HG03565 (cell line): ENCODE measurements at regions not wholly inside any gene's neighbourhood (a gene's known extent, or its start where the extent isn't known, plus 50 kb on each side); places are given as distances from the start of the nearest gene placed in this dataset.

Source experiments
- ATAC-seq: cut with Tn5 transposase; IDR thresholded peaks from one replicate; pipeline ENCODE4 v1.9.1; 2021; ENCODE audit warnings: mild to moderate bottlenecking, moderate library complexity; ENCODE audit not compliant: unreplicated experiment

DNA sequence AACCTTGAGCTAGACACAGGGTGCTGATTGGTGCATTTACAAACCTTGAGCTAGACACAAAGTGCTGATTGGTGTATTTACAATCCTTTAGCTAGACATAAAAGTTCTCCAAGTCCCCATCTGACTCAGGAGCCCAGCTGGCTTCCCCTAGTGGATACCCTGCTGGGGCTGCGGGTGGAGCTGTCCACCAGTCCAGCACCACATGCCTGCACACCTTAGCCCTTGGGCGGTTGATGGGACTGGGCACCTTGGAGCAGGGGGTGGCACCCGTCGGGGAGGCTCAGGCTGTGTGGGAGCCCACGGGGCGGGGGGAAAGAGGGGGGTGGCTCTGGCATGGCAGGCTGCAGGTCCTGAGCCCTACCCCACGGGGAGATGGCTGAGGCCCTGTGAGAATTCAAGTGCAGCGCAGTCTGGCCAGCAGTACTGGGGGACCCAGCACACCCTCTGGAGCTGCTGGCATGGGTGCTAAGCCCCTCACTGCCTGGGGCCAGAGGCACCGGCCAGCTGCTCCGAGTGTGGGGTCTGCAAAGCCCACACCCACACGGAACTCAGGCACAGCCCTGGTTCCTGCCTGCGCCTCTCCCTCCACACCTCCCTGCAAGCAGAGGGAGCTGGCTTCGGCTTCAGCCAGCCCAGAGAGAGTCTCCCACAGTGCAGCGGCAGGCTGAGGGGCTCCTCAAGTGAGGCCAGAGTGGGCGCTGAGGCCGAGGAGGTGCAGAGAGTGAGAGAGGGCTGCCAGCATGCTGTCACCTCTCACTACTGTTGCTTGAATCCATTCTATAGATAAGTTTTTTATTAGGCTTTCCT is 369.8 kb upstream of the SMIM30 start:
- no peak for ATAC-seq

DNA sequence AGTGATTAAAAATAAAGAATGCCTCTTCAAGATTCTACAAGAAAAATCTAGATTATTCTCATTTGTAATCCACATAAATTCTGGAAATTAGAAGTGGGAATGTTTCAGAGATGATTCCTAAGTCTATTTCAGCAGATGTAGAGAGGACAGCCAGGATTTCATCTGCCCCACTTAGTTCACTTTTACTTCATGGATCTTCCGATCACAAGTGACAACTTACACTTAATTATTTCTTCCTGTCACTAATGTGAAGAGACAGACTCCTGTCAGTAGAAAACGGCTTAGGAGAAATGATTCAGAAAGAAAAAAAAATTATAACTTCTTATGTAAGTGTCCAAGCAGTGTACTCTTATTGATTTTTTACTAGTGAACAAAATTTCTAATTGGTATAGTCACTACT is 368.2 kb upstream of the SMIM30 start:
- no peak for ATAC-seq

DNA sequence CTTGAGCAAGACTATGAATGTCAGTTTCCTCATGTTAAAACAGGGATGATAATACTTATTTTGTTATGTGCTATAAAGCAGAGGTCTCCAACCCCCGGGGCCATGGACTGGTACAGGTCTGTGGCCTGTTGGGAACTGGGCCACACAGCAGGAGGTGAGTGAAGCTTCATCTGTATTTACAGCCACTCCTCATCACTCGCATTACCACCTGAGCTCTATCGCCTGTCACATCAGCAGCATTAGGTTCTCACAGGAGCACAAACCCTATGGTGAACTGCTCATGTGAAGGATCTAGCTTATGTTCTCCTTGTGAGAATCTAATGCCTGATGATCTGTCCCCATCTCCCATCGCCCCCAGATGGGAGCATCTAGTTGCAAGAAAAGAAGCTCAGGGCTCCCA is 365.3 kb upstream of the SMIM30 start:
- no peak for ATAC-seq

DNA sequence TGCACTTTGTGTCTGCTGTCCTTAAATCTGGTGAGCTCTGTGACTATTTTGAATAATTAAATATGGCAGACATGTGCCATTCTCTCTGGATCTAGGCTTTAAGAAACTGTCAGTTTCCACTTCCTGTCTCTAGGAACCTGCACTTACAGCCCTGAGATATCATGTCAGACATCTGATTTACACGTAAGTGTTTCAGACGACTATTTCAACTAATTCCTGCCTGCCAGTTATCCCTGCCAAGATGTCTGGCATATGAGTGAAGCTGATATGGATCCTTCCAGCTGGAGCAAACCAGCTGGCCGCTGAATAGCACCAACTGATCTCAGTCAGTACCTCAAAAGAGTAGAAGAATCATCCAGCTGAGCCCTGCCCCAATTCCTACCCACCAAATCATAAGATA is 362.2 kb upstream of the SMIM30 start:
- no peak for ATAC-seq

DNA sequence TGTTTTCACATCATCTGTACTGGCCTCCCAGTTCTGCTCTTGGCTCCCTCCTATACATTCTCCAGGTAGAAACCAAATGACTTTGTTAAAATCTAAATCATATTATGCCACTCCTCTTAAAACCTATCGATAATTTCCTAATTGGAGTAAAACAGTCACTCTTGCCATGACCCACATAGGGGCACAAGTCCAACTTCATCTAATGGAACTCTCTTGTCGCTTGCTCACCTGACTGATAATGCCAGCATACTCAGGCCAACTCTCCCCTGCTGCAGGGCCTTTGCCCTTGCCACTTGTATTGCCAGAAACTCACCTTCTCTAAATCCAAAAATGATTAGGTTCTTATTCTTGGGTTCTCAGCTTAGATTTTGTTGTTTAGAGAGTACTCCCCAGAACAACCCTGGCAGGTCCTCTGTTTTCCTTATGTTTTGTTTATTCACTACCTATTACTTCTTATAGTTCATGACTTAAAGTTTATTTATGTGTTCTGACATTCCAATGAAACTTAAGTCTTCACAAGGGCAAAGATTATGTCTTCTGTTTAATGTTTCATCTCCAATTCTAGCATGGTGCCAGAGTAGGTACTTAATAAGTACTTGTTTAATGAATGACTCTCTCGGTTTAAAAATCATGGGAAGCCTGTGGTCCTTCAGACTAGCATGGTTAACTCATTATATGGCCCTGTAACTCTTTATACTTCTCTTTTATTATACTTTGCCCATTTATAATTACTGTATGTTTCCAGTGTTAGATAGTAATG is 345.9 kb upstream of the SMIM30 start:
- ATAC-seq: no peak

DNA sequence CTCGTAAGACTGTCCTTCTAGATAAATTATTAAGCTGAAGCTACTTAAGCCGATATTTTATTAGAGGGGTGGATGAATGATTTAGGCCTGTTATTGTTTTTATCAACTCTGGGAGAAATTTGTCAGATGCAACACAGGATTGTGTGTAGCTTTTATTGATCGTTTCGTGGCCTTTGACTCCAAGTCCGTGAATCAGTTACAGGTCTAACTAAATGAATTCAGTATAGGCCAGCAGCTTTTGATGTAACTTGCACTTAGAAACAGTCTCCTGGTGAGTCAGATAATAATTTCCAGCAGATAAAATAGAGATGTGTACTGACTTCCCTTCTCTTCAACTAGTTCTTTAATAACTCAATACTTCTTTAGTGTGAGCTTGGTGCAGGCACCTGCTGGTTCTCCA is 341.7 kb upstream of the SMIM30 start:
- ATAC-seq: no peak

DNA sequence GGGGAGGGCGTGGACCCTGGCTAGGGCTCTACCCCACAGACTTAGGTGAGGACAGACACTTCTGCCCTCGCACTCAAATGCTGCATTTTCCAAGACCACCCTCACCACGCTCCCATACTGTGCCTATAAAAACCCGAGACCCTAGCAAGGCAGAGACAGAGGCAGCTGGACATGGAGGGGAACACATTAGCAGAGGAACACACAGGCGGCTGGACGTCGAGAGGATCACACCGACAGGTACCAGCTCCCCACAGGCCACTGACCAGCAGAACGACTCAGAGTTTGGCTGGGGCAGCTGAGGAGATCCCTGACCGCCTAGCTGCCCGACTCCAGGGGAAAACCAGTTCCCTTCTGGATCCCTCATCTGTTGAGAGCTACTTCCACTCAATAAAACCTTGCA is 338.2 kb upstream of the SMIM30 start:
- ATAC-seq: no peak

DNA sequence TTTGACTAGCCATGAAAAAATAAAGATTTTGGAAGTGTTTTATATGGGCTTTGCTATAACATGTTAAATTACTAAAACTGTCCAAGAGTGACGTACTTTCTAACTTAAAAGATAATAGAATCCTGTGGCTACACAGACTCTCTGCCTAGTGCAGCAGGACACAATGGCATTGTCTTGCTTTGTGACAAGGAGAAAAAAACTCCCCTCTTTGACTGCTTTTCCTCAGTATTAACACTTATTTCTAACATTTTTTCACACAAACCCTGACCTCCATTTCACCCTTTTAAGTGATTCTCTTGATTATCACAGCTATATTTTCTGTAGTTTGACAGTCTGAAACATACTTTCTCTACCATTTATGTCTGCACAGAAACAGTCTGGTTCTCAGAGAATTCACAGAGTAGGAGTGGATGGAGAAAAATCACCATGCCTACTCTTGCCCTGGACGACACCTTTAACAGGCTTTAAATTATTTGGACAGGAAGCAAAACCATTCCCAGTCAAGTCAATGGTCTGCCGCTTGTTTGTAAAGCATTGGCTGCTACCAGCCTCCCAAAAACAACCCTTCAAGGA is 336.3 kb upstream of the SMIM30 start:
- ATAC-seq: no peak

DNA sequence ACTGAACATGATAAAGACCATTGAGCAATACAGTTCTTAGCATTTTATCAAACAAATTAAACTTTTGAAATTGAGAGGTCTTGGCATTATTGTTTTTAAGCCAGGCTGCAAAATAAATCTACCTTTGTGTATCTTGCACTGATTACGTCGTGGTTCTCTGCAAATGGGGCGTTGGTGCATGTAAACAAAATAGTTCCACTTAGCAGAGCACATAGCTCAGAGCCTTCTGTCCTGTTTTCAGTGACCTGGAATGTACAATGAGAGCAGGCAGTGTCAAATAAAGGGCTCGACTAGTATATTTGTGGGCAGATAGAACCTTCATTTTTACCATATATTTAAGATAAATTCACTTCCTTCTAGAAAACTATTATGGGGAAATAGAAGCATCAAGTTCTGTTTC is 333.9 kb upstream of the SMIM30 start:
- no peak for ATAC-seq

DNA sequence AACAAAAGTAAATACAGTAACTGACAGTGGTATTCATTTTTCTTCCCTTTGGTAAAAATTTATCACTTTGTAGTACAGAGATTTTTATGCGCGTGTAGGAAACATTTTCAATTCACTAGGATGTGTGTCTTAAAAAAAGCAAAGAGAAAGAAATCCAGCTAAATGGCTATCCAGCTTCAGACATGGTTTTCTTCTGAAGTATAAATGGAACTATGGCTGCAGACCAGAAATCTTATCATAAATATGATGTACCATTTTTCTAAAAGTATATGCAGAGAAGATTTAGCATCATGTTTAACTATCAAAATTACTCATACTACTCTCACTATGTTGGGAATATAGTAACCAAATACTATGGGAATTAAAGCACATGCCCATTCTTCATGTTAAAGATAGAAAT is 328.4 kb upstream of the SMIM30 start:
- no peak for ATAC-seq

DNA sequence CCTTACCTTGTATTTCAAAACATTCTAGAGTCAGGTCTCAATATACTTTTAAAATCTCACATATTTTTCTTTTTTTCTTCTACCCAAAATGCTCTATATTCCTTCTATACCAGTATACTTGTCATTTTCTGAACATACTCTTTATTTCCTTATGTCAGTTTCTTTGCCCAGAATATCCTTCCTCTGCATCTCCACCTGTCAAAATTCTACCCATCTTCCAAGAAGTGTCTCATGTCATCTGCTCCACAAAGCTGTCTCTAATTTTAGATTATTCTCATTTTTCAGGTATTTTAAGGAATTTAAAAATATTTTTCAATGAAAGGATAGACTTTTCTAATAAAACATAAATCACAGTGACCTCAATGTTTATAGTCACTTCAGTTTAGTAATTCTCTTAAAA is 328.0 kb upstream of the SMIM30 start:
- no peak for ATAC-seq

DNA sequence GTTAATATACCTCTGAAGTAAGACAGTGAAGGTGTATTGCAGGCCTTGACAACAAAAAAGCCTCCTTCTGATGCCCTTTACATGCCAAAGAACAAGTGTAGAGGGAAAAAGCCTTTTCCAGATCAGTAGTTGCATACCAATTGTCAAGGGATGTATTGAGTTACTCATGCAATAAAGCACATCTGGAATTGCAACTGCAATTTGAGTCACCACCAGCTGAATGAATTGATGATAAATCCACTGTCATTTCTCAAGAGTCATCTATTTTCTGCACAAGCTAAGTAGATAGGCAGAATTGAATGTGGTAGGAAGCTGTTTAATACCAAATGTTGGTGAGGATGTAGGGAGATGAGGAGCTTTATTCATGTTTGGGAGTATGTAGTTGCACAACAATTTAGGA is 325.9 kb upstream of the SMIM30 start:
- ATAC-seq: no peak

DNA sequence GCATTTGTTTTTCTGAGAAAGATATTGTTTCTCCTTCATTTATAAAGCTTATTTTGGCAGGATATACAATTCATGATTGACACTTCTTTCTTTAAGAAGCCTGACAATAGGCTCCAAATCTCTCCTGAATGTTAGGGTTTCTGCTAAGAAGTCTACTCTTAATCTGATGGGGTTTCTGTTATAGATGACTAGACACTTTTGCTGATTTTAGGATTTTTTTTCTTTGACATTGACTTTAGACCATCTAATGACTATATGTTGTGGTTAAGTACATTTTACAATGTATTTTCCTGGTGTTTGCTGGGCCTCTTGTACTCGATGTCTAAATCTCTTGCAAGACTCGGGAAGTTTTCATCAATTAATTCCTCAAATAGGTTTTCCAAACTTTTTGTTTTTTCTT is 321.8 kb upstream of the SMIM30 start:
- ATAC-seq: no peak

DNA sequence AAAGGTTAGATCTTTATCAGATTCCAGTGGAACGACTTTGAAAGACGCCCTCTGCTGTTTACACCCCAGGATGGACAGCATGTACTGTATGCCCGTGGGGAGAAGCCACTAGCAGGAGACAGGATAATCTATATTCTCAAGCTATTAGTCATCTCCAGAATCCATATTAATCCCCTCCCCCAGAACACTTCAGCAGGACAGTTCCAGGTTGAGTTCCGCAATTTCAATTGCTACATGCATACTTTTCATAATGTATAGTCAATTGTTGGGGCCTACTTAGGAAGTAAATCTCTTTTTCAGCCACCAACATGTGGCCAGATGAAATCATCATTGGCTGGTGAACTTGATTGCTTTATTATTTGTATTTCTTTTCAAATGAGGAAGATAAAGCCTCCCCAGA is 313.1 kb upstream of the SMIM30 start:
- no peak for ATAC-seq

DNA sequence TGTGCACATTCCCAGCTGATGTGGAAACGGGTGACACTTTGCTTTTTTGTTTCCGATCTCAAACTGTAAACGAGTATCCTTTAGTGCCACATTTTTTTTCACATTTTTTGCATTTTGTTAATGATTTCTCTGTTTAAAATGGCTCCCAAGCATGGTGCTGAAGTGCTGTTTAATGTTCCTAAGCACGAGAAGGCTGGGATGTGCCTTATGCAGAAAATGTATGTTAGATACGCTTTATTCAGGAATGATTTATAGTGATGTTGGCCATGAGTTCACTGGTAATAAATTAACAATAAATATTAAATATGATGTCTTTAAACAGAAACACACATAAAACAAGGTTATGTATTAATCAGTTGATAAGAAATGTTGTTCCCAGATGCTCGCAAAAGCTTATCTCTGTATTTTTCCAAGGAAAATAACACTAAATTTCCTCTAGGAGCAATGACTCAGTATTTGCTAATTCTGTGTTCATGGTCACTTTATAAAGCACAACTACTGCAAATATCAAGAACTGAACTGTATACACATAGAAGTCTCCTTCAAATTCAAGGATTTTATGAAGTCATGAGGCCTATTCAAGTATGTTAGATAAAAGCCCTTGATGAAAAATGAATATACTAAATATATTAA is 305.9 kb upstream of the SMIM30 start:
- no peak for ATAC-seq

DNA sequence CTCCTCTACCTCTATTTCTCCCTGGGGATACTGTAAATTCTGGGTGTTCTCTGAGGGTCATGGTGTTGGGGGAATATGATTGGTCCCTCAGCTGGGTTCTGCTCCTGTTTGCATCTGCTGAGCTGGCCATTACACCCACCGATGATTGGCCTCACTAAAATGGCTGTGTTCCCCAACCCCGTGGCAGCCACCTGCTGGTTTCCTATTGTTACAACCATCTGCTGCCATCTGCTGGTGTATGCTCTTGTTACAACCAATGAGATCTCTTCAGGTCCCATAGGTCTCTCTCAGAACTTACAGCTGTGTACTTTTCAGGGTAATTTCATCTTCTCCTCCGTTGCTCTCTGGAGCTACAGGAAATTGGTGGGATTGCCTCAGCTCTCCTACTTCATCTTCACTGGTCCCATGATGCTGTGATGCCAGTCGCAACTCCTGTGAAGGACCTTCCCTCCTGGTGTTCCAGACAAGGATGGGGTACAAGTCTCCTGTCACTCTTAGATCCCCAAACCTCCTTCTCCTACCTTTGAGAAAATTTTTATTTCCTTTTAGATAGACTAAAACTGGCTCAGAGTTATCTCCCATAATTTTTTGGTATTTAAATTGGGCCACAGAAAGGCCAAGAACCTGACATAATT is 303.5 kb upstream of the SMIM30 start:
- ATAC-seq: peak; percentile 100

DNA sequence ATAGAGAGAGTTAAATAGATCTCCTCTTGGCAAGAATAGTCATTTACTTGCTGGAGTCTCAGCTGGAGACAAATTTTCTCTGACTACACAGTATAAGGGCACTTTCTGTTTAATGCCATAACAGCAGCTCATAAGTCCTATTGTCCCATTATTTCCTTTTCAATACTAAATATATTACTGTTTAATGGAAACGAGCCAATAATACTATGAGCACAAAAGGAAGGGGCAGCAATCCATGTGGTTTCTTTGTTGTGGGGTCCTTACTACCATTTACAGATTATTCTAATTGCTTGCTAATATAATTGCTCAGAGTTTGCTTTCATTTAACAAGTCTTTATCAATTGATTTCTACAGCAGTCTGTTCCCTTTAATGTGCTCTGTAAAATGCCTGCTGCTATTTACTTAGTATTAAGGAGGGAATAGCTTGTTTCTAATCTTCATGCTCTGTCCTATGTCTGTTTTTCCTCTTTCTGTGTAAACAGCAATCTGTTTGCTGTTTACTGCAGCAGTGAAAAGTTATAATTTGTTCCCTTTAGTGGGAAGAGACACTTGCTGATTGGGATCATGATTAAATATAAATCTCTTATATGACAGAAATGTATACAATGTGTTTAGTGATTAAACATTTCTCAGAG is 296.2 kb upstream of the SMIM30 start:
- no peak for ATAC-seq

DNA sequence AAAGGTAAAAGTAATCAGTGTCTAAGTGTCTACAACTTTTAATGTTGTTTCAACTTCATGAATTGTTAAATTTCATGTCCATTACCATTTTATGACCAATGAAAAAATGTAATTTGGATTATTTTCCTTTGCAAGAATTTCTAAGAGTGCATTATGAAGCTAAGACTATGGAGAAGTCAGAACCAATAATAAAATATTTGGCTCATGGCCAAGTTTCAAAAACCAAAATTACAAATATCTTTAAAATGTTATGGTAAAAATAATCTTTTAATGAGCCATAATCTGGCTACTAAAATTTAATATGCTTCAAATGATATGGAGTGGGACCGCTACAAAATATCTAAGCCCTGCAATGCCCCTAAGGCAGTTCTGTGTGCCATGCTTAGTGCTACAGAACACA is 294.1 kb upstream of the SMIM30 start:
- no peak for ATAC-seq

DNA sequence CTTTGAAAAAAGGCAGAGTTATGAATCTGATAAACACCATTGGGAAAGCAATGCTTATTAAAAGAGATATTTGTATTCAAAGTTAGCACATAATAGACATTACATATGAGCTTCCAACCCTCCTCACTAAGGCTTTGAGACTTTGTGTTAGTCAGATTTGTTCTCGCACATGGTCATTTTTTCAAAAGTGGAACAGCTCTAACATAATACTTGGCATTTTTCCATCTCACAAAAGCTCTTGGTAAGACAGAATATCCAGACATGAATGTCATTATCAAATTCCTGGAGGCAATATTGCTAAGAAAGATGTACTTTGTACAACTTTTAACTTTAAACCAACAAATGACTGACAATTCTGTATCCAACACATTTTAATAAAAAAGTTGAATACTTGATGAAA is 292.4 kb upstream of the SMIM30 start:
- no peak for ATAC-seq

DNA sequence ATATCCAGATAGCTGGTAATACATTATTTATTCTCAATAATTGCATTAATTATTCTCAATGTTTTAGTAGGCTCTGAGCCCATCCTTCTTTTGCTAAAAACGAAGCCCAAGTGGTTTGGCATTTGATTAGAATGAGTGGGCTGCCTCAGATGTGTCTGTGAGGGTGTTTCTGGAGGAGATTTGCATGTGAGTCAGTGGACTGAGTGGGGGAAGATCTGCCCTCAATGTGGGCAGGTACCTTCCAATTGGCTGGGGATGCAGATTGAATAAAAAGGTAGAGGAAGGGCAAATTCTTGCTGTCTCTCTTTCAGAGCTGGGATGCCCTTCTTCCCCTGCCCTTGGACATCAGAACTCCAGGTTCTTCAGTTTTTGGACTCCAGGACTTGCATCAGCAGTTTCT is 290.6 kb upstream of the SMIM30 start:
- ATAC-seq: no peak
